ENCODE measurements at regions not wholly inside any gene's neighbourhood (a gene's known extent, or its start where the extent isn't known, plus 50 kb on each side); places are given as distances from the start of the nearest gene placed in this dataset.

- no peak for TF ChIP-seq CTCF (IDR thresholded peaks at IDR 0.05)
- no peak for TF ChIP-seq POLR2AphosphoS5 (IDR thresholded peaks at IDR 0.05)
- TF ChIP-seq EP300 (IDR thresholded peaks at IDR 0.05) = no peak
Observed at GRCh38 chr4:43867908-43868307, 580.7 kb downstream of the KCTD8 start.
